K562 (cell line): ENCODE measurements at regions not wholly inside any gene's neighbourhood (a gene's known extent, or its start where the extent isn't known, plus 50 kb on each side); places are given as distances from the start of the nearest gene placed in this dataset.

ENCODE experiments used
- DPF2 ChIP-seq: fragments of 450-650 bp; IDR thresholded peaks from 2 replicates; pipeline ENCODE4 v1.6.1; 2016
- EP300 ChIP-seq: IDR thresholded peaks from 2 replicates; pipeline ENCODE4 v1.6.1; 2012; ENCODE audit warnings: low read length, improper control_type of control experiment
- ETV5 ChIP-seq: sonication (generic); formaldehyde crosslinking; IDR thresholded peaks from 2 replicates; pipeline ENCODE4 v1.4.0; 2020; ENCODE audit warnings: low read depth, mild to moderate bottlenecking, missing genetic modification reagents
- MEF2D ChIP-seq: conservative IDR thresholded peaks from 2 replicates; pipeline ENCODE4 v1.6.1; 2016; ENCODE audit warnings: low read depth, missing genetic modification characterization, missing compliant biosample characterization
- PHB ChIP-seq: fragments of 250-450 bp; sonication (Bioruptor Pico); IDR thresholded peaks from 2 replicates; pipeline ENCODE4 v1.5.0; 2021
- STAG1 ChIP-seq: sonication (generic); formaldehyde crosslinking; IDR thresholded peaks from 2 replicates; pipeline ENCODE4 v1.5.0; 2020; ENCODE audit warnings: missing genetic modification reagents, borderline replicate concordance
- TCF7L2 ChIP-seq: fragments of 150-350 bp; IDR thresholded peaks from 2 replicates; pipeline ENCODE4 v1.6.1; 2016; ENCODE audit warnings: low read depth, mild to moderate bottlenecking, low read length, moderate library complexity
- ZNF146 ChIP-seq: IDR thresholded peaks from one replicate; pipeline ENCODE4 v1.6.1; 2018; ENCODE audit warnings: missing compliant biosample characterization; ENCODE audit not compliant: unreplicated experiment
- ZNF239 ChIP-seq: fragments of 250-450 bp; sonication (Bioruptor Pico); IDR thresholded peaks from 2 replicates; pipeline ENCODE4 v1.4.0; 2020; ENCODE audit warnings: mild to moderate bottlenecking
- TF ChIP-seq, protein P1 (sequence below): sonication (generic); formaldehyde crosslinking; IDR thresholded peaks from 2 replicates; pipeline ENCODE4 v1.9.0; 2022; ENCODE audit warnings: mild to moderate bottlenecking, missing genetic modification reagents
- TF ChIP-seq, protein P2 (sequence below), 3 experiments: IDR thresholded peaks in 2 of 3; conservative IDR thresholded peaks in 1 of 3; 2 replicates each; pipeline ENCODE4 v1.5.1; 2011 to 2012; ENCODE audit warnings: low read length in 3 of 3, mild to moderate bottlenecking in 3 of 3, control low read depth in 2 of 3, improper control_type of control experiment in 1 of 3, inconsistent platforms in 1 of 3, low read depth in 1 of 3, mixed read lengths in 1 of 3, moderate library complexity in 1 of 3; ENCODE audit not compliant: insufficient read depth in 2 of 3
- TF ChIP-seq, protein P3 (sequence below): fragments of 150-350 bp; conservative IDR thresholded peaks from 2 replicates; pipeline ENCODE4 v1.6.1; 2014; ENCODE audit warnings: low read length

DNA sequence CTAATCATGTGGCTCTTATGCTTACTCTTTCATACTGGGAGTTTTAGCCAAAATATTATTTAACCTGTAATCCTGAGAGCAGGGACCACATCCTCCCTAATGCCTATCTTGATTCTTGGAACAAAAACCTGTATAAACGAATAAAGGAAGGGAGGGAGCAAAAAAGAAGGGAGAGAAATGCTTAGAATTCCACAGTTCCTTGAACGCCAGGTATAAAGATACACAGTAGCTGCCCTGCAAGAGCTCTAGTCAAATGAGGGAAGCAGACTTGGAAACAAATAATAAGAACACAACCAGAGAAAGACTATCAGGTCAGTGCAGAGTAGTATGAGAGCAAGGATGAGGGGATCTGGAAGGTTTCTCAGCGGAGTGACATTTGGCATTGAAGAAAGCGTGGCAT is 116.3 kb downstream of the SLC30A10 start:
- no peak for TF ChIP-seq STAG1
- no peak for TF ChIP-seq EP300
- no peak for TF ChIP-seq PHB (CRISPR knock-in tag)
- no peak for TF ChIP-seq DPF2
- TF ChIP-seq TCF7L2: no peak
- TF ChIP-seq, protein P1, sequence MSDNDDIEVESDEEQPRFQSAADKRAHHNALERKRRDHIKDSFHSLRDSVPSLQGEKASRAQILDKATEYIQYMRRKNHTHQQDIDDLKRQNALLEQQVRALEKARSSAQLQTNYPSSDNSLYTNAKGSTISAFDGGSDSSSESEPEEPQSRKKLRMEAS: no peak
- TF ChIP-seq, protein P2, sequence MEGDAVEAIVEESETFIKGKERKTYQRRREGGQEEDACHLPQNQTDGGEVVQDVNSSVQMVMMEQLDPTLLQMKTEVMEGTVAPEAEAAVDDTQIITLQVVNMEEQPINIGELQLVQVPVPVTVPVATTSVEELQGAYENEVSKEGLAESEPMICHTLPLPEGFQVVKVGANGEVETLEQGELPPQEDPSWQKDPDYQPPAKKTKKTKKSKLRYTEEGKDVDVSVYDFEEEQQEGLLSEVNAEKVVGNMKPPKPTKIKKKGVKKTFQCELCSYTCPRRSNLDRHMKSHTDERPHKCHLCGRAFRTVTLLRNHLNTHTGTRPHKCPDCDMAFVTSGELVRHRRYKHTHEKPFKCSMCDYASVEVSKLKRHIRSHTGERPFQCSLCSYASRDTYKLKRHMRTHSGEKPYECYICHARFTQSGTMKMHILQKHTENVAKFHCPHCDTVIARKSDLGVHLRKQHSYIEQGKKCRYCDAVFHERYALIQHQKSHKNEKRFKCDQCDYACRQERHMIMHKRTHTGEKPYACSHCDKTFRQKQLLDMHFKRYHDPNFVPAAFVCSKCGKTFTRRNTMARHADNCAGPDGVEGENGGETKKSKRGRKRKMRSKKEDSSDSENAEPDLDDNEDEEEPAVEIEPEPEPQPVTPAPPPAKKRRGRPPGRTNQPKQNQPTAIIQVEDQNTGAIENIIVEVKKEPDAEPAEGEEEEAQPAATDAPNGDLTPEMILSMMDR (IDR thresholded peaks at IDR 0.05 in 2 of 3, conservative IDR thresholded peaks at IDR 0.05 in 1 of 3; ENCODE audit: insufficient read depth in 2 of 3, low read depth in 1 of 3, low read length in 3 of 3): no peak
- TF ChIP-seq MEF2D (tag): no peak
- TF ChIP-seq, protein P3, sequence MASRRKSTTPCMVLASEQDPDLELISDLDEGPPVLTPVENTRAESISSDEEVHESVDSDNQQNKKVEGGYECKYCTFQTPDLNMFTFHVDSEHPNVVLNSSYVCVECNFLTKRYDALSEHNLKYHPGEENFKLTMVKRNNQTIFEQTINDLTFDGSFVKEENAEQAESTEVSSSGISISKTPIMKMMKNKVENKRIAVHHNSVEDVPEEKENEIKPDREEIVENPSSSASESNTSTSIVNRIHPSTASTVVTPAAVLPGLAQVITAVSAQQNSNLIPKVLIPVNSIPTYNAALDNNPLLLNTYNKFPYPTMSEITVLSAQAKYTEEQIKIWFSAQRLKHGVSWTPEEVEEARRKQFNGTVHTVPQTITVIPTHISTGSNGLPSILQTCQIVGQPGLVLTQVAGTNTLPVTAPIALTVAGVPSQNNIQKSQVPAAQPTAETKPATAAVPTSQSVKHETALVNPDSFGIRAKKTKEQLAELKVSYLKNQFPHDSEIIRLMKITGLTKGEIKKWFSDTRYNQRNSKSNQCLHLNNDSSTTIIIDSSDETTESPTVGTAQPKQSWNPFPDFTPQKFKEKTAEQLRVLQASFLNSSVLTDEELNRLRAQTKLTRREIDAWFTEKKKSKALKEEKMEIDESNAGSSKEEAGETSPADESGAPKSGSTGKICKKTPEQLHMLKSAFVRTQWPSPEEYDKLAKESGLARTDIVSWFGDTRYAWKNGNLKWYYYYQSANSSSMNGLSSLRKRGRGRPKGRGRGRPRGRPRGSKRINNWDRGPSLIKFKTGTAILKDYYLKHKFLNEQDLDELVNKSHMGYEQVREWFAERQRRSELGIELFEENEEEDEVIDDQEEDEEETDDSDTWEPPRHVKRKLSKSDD: no peak
- no peak for TF ChIP-seq ZNF239 (CRISPR knock-in tag)
- no peak for TF ChIP-seq ETV5 (CRISPR knock-in tag)
- no peak for TF ChIP-seq ZNF146 (CRISPR knock-in tag)
